Loucy (cell line): ENCODE measurements at regions not wholly inside any gene's neighbourhood (a gene's known extent, or its start where the extent isn't known, plus 50 kb on each side); places are given as distances from the start of the nearest gene placed in this dataset.

Source experiments
- CTCF ChIP-seq: fragments of 200-600 bp; sonication (generic); conservative IDR thresholded peaks from 2 replicates; pipeline ENCODE4 v1.5.1; 2014; ENCODE audit warnings: mild to moderate bottlenecking, antibody characterized with exemption, low read length
- EZH2phosphoT487 ChIP-seq: fragments of 200-600 bp; IDR thresholded peaks from 2 replicates; pipeline ENCODE4 v1.6.1; 2018; ENCODE audit warnings: antibody characterized with exemption, mild to moderate bottlenecking, moderate library complexity, borderline replicate concordance

- TF ChIP-seq CTCF, result no peak
- no peak for TF ChIP-seq EZH2phosphoT487
These were observed 484.0 kb upstream of the CITED2 start for GRCh38 chr6:139858429-139858828.
